AG08395 (cell line): ENCODE measurements at regions not wholly inside any gene's neighbourhood (a gene's known extent, or its start where the extent isn't known, plus 50 kb on each side); places are given as distances from the start of the nearest gene placed in this dataset.
"Not testable (repeated sequence)": the region's sequence is repeated elsewhere in the genome, so short reads cannot be mapped to it uniquely, and the experiment has no call there.

Experiments used
- DNase-seq: peaks from one replicate; pipeline ENCODE4 v3.0.0; 2012; ENCODE audit warnings: mixed read lengths, low spot score

DNA sequence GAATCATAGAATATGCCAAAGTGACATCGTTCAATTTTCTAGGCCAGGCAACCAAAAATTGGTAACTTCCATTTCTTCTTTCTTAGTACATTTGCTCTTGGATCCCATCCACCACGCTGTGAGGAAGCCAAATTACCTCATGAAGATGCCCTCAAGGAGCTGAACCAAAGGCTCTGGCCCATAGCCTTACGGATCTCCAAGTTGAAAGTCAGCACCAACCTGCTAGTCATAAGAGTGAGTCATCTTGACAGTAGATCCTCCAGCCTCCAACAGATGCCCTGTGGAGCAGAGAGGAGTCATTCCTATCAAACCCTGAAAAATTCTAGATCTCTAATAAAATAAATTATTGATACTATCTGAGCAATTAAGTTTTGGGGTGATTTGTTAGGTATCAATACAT lies 322.5 kb upstream of the COL8A1 start:
- DNase-seq = no peak

DNA sequence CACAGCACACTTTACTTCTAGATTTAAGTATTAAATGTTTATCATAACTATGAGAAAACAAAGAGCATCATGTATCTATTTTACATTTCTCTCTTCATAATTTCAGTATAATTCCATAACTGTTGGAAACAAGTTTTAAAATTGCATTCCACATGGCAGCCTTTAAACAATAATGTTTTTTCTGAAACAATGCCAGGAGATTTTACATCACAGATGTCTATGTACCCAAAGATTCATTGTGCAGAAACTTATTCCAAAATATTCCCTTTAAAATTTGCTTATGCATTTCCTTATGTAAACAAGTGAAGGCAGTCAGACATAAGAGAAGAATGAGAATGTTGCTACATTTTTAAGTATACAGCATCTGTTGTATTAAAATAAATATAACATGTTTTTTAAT lies 324.9 kb upstream of the COL8A1 start:
- no peak for DNase-seq

DNA sequence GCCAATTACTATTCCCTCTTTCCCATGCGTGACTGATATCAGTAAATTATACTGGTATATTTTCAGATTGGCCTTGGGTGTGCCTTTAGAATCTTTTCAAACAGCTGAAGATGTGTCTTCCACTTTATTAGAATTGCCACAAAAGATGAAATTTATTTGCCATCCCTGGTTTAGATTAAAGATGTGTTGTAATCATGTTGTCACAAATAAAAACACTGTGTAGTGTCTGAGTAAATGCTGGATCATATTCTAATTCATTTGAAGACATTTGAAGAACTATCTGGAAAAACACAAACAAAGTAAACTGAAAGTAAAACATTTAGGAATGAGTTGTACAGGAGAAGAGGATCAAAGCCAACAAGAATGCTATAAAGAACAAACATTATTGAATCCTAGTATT lies 339.7 kb upstream of the COL8A1 start:
- no peak for DNase-seq

DNA sequence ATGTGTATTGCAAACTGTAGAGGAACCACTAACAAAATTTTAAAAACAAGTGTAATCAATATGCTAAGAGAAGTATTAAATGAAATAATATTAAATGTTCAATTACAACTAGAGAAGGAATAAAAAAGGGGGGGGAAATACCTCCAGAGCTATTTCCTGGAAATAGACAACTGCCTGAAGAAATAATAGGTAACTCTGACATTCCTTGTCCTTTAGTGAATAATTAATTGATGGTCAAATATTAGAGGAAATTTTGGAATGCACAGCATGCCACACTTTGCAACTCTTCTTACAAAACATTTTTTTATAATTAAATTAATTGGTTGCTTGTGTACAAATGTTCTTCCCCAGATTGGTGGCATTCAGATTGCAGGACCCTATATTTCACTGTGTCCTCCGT lies 342.6 kb upstream of the COL8A1 start:
- no peak for DNase-seq

DNA sequence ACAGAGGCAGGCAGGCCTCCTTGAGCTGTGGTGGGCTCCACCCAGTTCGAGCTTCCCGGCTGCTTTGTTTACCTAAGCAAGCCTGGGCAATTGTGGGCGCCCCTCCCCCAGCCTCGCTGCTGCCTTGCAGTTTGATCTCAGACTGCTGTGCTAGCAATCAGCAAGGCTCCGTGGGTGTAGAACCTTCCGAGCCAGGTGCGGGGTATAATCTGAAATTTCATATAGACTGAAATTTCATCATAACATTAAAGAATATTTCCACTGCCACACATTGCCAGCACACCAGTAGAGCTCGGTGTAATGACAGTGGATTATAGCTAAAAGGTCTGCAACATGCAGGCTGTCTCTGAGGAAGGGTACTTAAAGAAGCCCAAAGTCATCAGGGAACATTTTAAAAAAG lies 344.3 kb upstream of the COL8A1 start:
- DNase-seq = not testable (repeated sequence)

DNA sequence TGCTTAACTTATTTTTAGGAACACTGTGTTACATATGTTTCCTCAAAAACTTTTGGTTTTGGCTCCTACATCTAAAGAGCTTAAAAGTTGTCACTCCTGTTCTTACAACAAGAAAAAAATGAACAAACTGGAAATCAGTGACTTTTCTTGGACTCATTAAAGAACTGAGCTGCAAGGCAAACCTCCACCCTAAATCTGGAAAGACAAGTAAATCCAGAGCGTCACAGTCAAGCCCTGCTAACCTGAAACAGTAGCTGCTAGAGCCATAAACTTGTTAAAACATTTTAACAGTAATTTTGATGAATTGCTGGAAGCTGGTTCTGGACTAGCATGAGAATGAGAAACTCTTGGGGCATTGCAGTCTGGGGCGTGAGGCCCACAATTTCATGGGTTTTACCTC lies 350.5 kb upstream of the COL8A1 start:
- DNase-seq = no peak

DNA sequence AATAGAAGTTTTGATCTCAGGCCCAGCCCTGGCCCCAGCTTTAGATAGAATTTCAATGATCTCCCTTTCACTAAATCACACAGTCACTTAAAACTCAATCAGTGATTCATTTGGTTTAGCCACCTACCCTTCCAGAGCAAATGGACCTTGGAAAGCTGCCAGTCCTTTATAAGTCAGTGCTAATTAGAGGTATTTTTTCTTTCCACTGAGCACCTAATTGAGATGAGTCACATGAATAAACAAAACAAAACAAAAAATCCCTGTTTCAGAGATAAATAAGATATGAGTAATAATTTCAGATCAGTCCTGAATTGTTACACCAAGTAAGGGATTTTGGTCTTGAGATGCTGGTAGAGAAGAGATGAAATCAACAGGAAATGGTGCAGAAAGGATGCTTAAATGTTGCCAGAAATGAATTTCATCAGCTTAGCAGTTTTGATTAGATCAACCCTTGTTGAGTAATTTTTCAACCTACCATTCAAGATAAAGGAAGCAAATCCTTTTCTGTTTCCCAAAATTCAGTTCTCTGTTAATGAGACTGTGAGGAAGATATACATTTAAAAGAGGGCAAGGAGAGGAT lies 352.0 kb upstream of the COL8A1 start:
- no peak for DNase-seq

DNA sequence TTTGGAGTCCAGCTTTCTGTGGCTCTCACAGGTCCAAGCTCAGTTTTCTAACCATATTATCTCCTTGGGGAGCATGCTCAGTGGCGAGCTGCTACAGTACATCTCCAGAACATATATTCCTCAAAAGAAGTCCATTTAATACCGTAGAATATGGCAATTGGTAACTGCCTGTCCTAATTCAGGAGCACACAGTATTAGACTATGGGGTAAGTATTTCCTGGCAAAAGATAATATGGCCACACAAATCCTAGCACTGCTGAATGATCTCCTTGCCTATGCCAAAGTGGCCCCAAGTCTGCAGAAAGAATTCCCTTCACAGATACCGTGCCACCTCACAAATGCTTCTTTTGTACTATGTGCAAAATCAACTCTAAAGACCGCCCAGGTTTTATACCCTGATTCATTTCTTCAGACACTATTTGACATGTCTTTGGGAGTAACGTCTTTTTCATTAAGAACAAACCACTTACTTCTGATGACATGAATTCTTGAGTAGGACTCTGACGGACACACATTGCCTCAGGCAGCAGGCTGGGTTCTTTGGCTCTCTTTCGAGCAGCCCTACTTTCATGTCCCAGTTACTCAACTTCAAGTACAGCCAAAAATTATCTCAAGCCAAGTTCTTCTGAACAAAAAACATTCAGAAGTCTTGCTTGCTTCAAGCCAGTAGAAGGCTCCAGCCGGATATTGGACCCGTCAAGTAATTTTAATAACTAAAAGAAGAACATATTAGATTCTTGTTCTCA lies 368.3 kb upstream of the DCBLD2 start:
- DNase-seq = peak; percentile 29

DNA sequence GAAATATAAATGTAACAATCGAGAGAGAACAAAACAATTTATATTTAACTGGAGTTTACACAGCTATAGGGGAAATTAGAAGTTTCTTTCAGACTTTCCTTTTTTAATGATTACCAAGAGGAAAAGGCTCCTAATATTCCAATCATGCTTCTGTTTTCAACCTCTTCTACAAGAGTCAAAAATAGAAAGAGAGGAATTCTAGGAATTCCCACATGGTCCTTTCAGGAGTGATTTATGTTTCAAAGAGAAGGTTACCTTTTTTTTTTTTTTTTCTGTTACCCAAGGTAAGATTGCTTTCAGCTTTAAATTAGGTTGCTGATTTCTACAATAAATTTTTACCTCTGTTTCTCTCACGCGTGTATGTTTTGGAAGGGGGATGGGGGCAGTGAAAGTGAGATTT lies 355.3 kb upstream of the DCBLD2 start:
- DNase-seq = no peak

DNA sequence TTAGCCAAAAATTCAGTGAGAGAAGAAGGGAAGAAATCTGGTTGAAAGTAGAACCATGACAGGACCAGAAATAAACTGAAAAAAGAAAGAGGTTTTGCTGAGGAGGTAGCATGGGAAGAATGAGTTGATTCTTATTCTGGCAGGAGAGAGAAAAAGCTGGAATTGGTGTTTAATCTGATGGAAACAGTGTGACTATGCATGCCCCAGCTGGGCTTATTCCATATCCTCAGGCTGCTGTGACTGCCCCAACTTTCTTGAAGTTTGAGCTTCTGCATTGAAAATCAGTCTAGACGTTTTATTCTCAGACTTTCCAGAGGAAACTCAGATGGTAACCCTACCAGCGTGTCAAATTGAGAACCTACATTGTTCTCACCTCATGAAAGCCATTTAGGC lies 352.5 kb upstream of the DCBLD2 start:
- no peak for DNase-seq

DNA sequence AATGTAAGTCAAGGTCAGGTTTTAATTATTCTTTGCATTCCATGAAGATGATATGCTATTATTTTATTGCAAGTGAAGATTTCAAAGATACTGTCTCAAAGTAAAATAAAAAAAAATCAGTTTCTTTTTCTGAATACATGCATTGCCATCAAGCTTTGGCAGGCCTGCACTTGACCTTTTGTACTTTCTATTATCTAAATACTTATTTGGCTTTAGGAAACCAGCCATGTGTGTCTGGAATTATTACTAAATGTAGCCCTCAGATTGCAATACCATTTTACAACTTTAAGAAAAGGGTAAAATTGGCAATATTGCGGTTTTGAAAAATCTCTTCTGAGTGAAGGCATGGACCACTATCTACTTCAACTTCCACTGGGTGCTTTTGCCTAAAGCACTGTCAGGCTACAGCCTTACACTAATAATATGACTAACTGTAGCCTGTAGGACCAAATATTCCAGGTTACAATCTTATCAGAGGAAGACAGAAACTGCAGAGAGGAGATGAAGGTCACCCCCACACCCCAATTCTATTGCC lies 349.4 kb upstream of the DCBLD2 start:
- no peak for DNase-seq

DNA sequence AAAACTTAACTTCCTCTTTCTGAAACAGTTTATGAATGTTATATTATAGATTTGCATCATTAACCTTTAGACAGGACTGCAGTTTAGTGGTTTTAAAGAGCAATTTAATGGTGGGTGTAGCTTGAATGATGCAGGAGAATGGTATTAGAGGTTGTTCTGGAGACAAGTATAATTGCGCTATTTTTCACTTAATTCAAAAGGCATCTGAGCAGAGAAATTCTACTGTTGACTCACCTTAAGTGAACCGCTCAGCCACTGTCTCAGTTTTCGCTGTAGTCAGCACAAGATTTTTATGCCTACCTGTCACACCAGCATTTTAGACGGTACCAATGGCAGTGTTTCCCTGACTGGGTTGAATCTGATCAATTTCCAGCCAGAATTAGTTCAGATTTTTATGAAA lies 348.8 kb upstream of the DCBLD2 start:
- DNase-seq = no peak

DNA sequence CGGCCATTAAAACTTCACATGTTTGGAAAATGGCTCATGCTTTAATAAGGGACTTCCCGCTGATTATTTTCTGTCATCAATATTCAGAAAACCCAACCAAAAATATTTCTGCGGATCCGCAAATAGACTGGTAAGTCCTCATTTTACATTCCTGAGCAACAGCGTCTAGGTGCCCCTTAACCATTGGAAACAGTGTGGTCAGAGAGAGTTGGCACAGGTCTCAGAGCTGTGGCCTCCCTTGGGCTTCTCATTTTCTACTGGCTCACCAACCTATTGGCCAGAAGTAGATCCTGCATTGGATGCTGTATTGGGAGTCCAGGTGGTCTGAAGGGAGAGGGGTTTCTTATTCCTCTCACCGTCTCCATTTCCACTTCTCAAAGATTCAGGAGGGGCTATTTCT lies 348.1 kb upstream of the DCBLD2 start:
- DNase-seq = no peak

DNA sequence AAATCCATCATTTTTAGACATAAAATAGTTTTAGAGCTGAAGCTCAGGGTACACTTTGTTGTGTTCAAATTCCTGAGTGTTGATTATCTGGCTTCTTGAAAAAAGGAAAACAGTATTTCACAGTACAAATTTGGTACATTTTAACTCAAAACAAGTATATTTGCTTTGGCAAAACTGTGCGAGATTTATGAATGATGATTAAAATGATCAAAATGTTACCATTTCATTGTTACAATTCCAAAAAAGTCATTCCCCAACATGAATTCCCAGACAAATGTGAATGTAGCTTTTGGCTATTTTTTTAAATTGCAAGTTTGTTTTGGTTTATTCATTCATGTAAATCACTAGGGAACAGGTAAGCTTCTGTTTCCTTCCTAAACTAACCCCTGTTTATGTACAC lies 347.4 kb upstream of the DCBLD2 start:
- DNase-seq = no peak

DNA sequence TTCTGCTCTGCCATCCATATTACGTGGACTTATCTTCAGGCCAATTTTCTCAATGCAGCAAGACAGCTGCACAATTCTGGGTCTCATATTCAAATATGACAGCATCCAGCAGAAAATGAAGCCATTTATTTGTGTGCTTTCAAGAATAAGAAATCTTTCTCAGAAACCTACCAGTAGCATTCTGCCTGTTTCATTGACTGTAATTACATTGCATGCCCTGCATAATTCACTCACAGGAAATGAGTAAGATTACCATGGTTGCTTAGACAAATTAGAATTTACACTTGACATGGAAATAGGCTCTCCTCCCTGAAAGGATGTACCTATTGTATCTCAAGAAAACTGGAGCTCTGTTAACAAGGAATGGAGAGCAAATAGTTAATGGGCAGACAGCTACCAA lies 346.6 kb upstream of the DCBLD2 start:
- no peak for DNase-seq

DNA sequence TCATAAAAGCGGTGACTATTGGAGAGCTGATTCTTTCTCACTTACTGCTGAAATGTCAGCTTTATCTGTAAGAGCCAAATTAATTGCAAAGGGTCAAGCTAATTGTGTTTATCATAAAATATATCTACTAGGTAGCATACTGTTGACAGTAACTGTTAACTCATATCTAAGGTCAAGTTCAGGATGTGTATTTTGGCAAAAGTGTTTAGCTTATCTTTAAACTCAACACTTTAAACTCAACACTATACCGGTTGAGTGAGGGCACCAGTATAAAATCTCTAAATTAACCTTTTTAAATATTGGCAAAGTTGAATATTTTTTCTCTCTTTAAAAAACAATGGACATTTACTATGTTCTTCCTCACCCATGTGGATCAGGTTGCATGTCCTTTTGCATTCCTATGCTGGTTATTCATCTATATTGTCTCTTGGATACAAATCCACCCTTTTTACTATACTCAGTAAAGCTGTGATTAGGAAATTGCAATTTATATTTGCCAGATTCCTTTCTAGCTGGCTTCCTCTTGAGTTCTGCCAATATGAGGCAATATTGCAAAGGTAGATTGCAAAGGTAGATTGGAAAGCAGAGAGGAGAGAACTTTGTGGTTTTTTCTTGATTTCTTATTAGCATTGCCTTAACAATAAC lies 344.6 kb upstream of the DCBLD2 start:
- no peak for DNase-seq

DNA sequence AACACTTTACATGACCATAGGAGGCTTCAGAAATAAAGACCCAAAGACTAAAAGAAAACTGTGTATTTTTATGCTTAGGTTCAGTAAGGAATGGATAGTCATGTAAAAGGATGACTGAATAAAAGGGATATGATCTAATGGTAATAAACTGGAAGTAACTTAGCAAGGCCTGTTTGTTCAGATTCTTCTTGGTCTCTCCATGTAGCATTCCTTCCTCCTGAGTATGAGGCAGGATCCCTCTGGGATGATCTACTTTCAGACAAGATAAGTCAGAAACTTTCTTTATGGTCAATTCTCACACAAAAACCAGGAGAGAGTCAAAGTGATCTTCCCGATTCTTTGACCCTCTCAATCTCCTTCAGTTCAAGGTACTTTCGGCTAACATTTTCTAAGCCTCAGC lies 340.8 kb upstream of the DCBLD2 start:
- peak; percentile 34 for DNase-seq

DNA sequence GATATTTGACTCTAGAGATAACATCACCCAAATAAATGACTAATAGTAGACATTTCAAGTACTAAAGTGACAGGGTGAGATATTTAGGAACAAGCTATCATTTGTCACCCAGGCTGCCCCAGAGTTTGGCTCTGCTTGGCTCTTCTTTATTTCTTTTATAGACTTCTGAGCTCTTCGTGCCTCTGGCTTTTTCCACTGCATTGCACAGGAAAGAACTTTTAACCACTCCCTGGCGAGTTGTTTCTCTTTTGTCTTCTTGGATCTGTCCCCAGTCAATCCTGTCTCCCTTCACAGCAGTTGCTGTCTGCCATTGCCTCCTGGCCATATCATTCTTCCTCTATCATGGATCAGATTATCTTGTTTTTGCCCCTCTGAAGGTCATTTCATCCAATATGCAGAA lies 339.2 kb upstream of the DCBLD2 start:
- DNase-seq = no peak

DNA sequence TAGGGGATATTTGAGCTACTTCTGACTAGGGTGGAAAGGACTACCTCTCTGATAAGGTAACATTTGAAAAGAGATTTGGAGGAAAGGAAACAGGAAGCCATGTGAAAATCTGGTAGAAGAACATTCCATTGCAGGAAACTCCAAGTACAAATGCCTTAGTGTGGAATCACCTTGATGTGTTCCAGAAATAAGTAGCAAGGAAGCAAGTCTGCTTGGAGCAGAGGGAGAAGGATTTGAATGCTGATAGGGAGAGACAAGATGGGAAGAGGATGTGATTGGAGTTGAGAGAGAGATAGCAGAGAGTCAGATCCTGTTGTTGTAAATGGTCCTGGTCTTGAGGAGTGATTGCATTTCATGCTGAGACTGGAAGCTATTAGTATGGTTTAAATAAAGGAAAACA lies 335.1 kb upstream of the DCBLD2 start:
- no peak for DNase-seq

DNA sequence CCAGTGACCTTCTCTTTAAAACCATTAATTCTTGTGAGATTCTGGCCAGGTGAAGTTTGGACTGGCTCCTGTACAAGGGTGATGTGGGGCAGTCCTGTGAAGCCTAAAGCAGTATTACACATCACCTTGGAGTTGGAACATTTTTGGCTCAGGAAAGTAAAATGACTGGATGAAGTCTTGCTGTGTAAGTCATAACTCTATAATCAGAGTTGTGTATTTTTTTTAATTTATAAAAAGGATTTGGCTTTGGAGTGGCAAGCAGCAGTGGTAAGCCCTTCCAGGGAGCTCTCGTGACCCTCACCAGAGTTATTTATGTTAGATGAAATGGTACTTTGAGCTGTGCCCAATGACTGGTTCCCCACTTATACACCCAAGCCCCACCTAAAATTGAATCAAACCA lies 331.2 kb upstream of the DCBLD2 start:
- DNase-seq = no peak

DNA sequence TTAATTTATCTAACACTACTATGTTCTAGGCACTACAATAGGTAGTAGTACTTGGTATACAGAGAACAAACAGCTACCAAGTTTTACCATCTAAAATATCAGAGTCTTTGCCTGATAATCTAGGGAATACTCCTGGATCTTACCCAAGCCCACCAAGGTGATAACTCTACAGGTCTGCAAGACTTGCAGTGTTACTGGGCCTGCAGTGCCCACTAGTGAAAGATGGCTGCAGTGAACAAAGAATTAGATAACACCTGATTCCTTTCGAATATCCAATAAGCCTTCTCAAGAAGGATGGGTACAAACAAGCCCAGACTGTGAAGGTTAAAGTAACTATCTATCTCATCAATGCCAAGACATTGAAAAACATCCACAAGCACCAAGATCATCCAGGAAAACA lies 317.0 kb upstream of the DCBLD2 start:
- no peak for DNase-seq

DNA sequence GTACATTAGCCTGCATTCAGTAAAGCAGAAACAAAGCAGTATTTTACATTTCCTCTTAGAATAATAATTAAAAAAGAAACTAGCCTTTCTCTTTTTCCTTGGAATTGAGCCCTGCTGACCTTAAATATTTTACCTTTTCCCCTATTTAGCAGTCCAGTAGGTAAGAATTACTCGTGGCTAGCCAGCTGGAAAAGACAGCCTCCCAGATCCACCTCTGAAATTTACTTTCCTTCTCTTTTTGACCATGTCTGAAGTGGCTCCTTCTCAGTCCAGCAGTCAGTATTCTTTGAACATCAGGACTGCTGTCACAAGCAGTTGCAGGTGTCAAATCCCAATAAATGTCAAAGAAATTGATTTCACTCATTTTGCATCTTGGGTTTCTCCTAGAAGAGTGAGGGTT lies 311.5 kb upstream of the DCBLD2 start:
- no peak for DNase-seq

DNA sequence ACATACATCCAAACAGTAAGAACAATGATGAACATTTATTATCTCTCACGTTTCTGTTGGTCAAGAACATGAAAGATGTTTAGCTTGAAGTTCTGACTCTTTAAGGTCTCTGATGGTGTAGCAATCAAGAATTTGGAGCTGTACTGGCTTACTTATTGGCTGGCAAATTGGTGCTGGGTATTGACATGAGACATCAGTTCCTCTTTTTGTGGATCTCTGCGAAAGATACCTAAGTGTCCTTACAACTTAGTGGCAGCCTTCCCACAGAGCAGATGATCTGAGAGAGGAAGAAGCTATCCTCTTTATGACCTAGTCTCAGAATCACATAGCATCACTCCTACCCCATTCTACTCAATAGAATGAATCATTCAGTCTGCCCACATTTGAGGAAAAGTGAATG lies 309.8 kb upstream of the DCBLD2 start:
- DNase-seq = no peak

DNA sequence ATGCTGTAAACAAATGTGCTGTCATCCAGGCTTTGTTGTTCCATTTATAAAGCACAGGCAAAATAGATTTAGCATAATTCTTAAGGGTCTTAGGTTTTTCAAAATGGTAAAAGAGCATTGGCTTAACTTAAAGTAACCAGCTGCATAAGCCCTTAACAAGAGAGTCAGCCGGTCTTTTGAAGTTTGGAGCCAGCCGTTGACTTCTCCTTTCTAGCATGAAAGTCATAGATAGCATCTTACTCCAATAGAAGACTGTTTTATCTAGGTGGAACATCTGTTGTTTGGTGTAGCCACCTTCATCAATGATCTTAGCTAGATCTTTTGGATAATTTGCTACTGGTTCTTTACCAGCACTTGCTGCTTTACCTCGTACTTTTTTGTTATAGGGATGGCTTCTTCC lies 297.5 kb upstream of the DCBLD2 start:
- DNase-seq = no peak
